Progenitor cell of endocrine pancreas (in vitro differentiated cells): ENCODE measurements at regions not wholly inside any gene's neighbourhood (a gene's known extent, or its start where the extent isn't known, plus 50 kb on each side); places are given as distances from the start of the nearest gene placed in this dataset.

Source experiments
- DNase-seq: peaks from one replicate; pipeline ENCODE4 v3.0.0; 2021; ENCODE audit warnings: low spot score; ENCODE audit not compliant: unreplicated experiment
- H3K27ac Mint-ChIP-seq: 2 replicates; pipeline ENCODE4 v1.8.0; 2021; ENCODE audit warnings: mild to moderate bottlenecking, moderate library complexity, mixed read lengths
- H3K27me3 Mint-ChIP-seq: 2 replicates; pipeline ENCODE4 v1.8.0; 2021; ENCODE audit warnings: mixed read lengths
- H3K36me3 Mint-ChIP-seq: 2 replicates; pipeline ENCODE4 v1.8.0; 2022; ENCODE audit warnings: mixed read lengths; ENCODE audit not compliant: insufficient read depth
- H3K4me1 Mint-ChIP-seq: 2 replicates; pipeline ENCODE4 v1.8.0; 2021; ENCODE audit warnings: low read depth, mixed read lengths
- H3K4me3 Mint-ChIP-seq: 2 replicates; pipeline ENCODE4 v1.8.0; 2021; ENCODE audit warnings: low read depth, mild to moderate bottlenecking, moderate library complexity, mixed read lengths
- H3K9me3 Mint-ChIP-seq: 2 replicates; pipeline ENCODE4 v1.8.0; 2021; ENCODE audit warnings: low read depth, mixed read lengths
- TF ChIP-seq, protein P1 (sequence below): fragments of 200-600 bp; sonication (generic); IDR thresholded peaks from one replicate; pipeline ENCODE4 v1.5.0; 2021; ENCODE audit warnings: antibody characterized with exemption, mild to moderate bottlenecking; ENCODE audit not compliant: unreplicated experiment

DNA sequence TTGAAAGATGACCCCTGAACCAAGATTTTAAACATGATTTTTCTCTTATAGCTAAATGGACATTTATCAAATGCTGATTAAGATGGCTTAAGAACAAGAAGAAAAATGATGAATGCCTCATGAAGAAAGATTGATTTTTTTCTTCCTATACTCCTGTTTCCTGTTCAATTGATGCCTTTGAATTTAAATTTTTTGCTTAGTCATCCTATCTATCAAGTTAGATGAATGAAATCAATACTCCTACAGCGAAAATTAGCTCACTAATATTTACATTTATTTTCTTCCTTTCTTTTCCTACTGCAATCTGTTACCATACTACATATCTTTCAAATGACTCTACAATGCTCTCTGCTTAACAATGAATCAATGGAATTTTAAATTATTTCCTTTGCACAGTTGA is 773.6 kb upstream of the DIAPH2 start:
- peaks cover 4% of the 10 kb centered on the region for H3K4me1 Mint-ChIP-seq
- no peak overlapping the region for H3K27ac Mint-ChIP-seq
- no peaks in the 10 kb centered on the region for H3K9me3 Mint-ChIP-seq
- no peak for DNase-seq
- no peaks in the 10 kb centered on the region for H3K27me3 Mint-ChIP-seq
- H3K36me3 Mint-ChIP-seq = no peaks in the 10 kb centered on the region
- TF ChIP-seq, protein P1, sequence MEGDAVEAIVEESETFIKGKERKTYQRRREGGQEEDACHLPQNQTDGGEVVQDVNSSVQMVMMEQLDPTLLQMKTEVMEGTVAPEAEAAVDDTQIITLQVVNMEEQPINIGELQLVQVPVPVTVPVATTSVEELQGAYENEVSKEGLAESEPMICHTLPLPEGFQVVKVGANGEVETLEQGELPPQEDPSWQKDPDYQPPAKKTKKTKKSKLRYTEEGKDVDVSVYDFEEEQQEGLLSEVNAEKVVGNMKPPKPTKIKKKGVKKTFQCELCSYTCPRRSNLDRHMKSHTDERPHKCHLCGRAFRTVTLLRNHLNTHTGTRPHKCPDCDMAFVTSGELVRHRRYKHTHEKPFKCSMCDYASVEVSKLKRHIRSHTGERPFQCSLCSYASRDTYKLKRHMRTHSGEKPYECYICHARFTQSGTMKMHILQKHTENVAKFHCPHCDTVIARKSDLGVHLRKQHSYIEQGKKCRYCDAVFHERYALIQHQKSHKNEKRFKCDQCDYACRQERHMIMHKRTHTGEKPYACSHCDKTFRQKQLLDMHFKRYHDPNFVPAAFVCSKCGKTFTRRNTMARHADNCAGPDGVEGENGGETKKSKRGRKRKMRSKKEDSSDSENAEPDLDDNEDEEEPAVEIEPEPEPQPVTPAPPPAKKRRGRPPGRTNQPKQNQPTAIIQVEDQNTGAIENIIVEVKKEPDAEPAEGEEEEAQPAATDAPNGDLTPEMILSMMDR = no peak
- H3K4me3 Mint-ChIP-seq = no peak overlapping the region

DNA sequence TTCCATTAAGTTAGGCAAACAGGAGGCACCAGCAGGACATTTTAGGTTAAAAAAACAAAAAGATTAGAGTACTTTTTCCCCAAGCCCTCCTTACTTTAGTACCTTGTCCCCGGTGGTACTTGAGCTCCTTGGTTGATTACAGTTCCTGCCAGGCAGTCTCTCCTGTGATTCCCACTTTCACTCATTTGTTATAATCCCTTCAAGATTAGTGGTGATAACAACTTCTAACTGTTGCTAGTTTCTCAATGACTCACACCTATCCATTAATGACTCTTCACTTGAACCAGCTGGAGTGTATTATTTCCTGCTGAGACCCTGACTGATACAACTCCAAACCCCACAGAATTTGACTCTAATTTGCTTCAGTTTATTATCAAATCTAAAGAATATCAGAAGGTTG is 765.0 kb upstream of the DIAPH2 start:
- Mint-ChIP-seq H3K4me3 (no peak overlapping the region), H3K27me3 (peaks cover 6% of the 10 kb centered on the region), H3K9me3 (peaks cover 3% of the 10 kb centered on the region)

DNA sequence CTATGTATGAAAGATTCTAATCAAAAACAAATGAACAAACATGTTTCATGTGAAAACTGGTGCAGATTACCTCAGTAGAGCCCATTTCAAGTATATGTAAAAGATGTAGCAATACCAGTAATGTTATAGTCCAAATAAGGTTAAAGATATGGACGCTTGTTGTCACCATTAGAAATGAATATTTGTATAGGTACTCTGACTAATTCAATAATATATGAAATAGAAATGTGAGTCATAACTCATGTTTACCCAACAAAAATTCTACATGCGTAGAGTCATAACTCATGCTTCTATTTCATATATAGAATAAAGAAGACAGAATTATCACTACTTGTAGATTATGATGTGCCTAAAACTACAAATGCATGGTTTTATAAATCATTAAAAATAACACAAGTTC is 739.1 kb upstream of the DIAPH2 start:
- no peak overlapping the region for H3K27ac Mint-ChIP-seq
- TF ChIP-seq, protein P1 = no peak
- H3K4me3 Mint-ChIP-seq = no peak overlapping the region
- H3K9me3 Mint-ChIP-seq = no peaks in the 10 kb centered on the region
- H3K36me3 Mint-ChIP-seq = no peaks in the 10 kb centered on the region
- H3K27me3 Mint-ChIP-seq = no peaks in the 10 kb centered on the region
- H3K4me1 Mint-ChIP-seq = no peaks in the 10 kb centered on the region
- DNase-seq = no peak

More for the DNA sequence above, 765.0 kb upstream of the DIAPH2 start:
- H3K4me1 Mint-ChIP-seq = peaks cover 1% of the 10 kb centered on the region
- no peak overlapping the region for H3K27ac Mint-ChIP-seq
- TF ChIP-seq, protein P1 = no peak
- H3K36me3 Mint-ChIP-seq = no peaks in the 10 kb centered on the region
- DNase-seq = no peak

DNA sequence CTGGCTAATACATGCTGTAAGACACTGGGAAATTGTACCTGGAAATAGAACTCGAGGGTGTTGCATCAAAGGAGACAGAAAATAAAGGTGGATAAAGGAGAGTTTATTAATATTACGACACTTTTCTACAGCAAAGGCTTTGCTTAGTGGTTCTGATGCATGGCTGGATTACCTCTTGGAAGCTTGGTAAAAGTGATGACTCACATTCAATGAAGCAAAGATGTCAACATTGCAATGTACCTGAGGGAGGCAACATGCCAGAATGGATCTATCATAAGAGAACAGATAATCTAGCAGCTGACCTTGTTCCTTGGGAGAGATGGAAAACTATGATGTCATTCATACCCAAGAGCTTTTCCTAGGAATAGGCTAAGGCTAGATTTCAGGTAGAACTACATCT is 735.1 kb upstream of the DIAPH2 start:
- TF ChIP-seq, protein P1 = no peak
- Mint-ChIP-seq H3K27me3 (no peaks in the 10 kb centered on the region), H3K9me3 (no peaks in the 10 kb centered on the region), H3K4me3 (no peak overlapping the region), H3K4me1 (no peaks in the 10 kb centered on the region), H3K27ac (no peak overlapping the region), H3K36me3 (no peaks in the 10 kb centered on the region)
- no peak for DNase-seq

DNA sequence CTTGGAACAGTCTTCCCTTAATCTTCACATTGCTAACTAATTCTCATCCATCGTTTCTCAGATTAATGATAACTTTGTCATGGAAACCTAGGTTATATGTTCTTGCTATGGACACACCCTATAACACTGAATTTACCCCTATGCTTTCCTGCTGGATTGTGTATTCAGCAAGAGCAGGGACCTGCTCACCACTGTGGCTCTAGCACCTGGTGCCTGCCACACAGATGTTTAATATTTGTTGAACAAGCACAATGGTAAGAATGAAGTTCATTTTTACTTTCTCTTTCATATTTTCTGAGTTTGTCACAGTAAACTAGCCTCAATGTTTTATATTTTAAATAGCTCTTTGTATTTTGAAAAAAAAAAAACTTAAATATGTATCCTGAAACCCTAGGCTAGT is 734.0 kb upstream of the DIAPH2 start:
- Mint-ChIP-seq H3K4me3 (no peak overlapping the region), H3K27ac (no peak overlapping the region), H3K4me1 (no peaks in the 10 kb centered on the region), H3K36me3 (no peaks in the 10 kb centered on the region), H3K9me3 (no peaks in the 10 kb centered on the region), H3K27me3 (no peaks in the 10 kb centered on the region)
- TF ChIP-seq, protein P1 = no peak
- DNase-seq = no peak
